Nephron progenitor cell (in vitro differentiated cells): ENCODE measurements at regions not wholly inside any gene's neighbourhood (a gene's known extent, or its start where the extent isn't known, plus 50 kb on each side); places are given as distances from the start of the nearest gene placed in this dataset.

Experiments used
- DNase-seq: peaks from one replicate; pipeline ENCODE4 v3.0.0; 2021
- H3K27ac Mint-ChIP-seq: 2 replicates; pipeline ENCODE4 v1.8.0; 2021; ENCODE audit warnings: mild to moderate bottlenecking, moderate library complexity, mixed read lengths
- H3K27me3 Mint-ChIP-seq: 2 replicates; pipeline ENCODE4 v1.8.0; 2021; ENCODE audit warnings: mild to moderate bottlenecking, low read depth, mixed read lengths; ENCODE audit not compliant: poor library complexity
- H3K36me3 Mint-ChIP-seq: 2 replicates; pipeline ENCODE4 v1.8.0; 2021; ENCODE audit warnings: low read depth, mixed read lengths
- H3K4me1 Mint-ChIP-seq: 2 replicates; pipeline ENCODE4 v1.8.0; 2021; ENCODE audit warnings: mixed read lengths
- H3K4me3 Mint-ChIP-seq: 2 replicates; pipeline ENCODE4 v1.8.0; 2021; ENCODE audit warnings: mild to moderate bottlenecking, moderate library complexity, mixed read lengths
- H3K9me3 Mint-ChIP-seq: 2 replicates; pipeline ENCODE4 v1.8.0; 2021; ENCODE audit warnings: mild to moderate bottlenecking, moderate library complexity, mixed read lengths
- TF ChIP-seq, protein P1 (sequence below): fragments of 200-600 bp; sonication (generic); IDR thresholded peaks from 2 replicates; pipeline ENCODE4 v1.5.0; 2021; ENCODE audit warnings: antibody characterized with exemption

DNA sequence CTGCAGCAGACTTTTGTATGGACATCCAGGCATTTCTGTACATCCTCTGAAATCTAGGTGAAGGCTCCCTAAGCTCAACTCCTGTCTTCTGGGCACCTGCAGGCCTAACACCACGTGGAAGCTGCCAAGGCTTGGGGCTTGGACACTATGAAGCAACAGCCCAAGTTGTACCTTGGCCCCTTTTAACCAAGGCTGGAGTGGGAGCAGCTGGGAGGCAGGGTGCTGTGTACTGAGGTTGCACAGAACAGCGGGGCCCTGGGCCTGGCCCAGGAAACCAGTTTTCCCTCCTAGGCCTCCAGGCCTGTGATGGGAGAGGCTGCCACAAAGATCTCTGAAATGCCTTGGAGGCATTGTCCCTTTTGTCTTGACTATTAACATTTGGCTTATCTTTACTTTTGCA, 214.4 kb upstream of the LRIG3 start:
- Mint-ChIP-seq H3K27me3 (no peaks in the 10 kb centered on the region), H3K4me1 (peaks cover 12% of the 10 kb centered on the region), H3K4me3 (no peak overlapping the region), H3K9me3 (peaks cover 21% of the 10 kb centered on the region), H3K27ac (no peak overlapping the region), H3K36me3 (peaks cover 14% of the 10 kb centered on the region)
- no peak for DNase-seq
- TF ChIP-seq, protein P1, sequence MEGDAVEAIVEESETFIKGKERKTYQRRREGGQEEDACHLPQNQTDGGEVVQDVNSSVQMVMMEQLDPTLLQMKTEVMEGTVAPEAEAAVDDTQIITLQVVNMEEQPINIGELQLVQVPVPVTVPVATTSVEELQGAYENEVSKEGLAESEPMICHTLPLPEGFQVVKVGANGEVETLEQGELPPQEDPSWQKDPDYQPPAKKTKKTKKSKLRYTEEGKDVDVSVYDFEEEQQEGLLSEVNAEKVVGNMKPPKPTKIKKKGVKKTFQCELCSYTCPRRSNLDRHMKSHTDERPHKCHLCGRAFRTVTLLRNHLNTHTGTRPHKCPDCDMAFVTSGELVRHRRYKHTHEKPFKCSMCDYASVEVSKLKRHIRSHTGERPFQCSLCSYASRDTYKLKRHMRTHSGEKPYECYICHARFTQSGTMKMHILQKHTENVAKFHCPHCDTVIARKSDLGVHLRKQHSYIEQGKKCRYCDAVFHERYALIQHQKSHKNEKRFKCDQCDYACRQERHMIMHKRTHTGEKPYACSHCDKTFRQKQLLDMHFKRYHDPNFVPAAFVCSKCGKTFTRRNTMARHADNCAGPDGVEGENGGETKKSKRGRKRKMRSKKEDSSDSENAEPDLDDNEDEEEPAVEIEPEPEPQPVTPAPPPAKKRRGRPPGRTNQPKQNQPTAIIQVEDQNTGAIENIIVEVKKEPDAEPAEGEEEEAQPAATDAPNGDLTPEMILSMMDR, result no peak

DNA sequence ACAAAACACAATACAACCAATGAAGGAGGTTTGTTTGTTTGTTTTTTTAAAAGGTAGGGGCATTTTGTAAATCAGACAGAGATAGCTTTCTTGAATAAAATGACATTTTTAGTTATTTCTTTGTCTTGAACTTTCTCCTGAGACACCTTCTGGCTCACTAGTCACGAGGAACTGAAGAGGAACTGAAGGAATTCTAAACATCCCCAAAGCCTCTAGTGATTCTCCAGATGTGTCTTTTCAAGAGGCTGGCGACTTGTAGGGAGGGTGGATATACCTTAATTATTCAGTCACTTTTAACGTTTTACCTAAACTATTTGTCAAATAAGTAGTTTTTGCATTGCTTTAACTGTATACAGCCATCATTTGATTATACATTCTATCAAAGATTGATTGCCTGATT, 211.2 kb upstream of the LRIG3 start:
- TF ChIP-seq, protein P1, result no peak
- peaks cover 40% of the 10 kb centered on the region for H3K9me3 Mint-ChIP-seq
- H3K27me3 Mint-ChIP-seq, result no peaks in the 10 kb centered on the region
- H3K27ac Mint-ChIP-seq, result peak overlapping the region; percentile 88
- H3K36me3 Mint-ChIP-seq, result peaks cover 24% of the 10 kb centered on the region
- DNase-seq, result no peak
- no peak overlapping the region for H3K4me3 Mint-ChIP-seq
- H3K4me1 Mint-ChIP-seq, result peaks cover 12% of the 10 kb centered on the region

DNA sequence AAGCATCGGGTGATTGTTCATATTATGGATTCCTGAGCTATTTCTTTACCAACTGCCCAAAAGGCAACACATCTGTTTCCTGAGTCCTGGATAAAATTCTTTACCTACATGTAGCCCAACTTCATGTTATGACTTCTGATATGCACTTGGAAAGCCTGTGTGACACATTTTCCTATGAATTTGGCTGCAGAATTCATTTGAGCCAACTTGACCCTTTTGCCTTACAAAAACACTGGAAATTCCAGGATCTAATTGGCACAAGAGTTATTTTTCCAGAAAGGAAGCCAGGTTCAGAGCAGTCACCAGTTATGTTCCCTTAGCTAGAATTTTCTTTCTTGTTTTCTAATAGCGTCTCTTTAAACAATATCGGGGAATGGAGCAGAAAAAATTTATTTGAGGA, 202.5 kb upstream of the LRIG3 start:
- TF ChIP-seq, protein P1, result no peak
- Mint-ChIP-seq H3K27ac (no peak overlapping the region), H3K27me3 (no peaks in the 10 kb centered on the region), H3K36me3 (peaks cover 22% of the 10 kb centered on the region), H3K4me1 (no peaks in the 10 kb centered on the region), H3K9me3 (peaks cover 29% of the 10 kb centered on the region), H3K4me3 (no peak overlapping the region)
- no peak for DNase-seq

DNA sequence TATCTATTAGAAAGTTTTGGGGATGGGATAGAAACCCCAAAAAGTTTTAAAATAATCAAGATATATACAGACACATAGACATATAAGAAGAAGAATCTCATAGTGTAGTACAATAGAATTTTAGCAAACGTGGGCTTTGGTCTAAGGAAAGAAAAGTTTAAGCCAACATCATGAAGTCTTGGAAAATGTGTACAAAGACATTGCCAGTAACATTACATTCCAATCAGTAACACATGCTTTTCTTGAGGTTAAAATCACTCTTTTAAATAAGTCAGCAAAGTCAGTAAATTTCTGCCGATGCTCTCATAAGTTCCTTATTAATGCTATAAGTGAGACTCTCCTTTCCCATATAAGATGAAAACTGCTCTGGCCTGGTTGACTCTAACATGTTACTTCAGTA, 201.1 kb upstream of the LRIG3 start:
- Mint-ChIP-seq H3K4me3 (no peak overlapping the region), H3K4me1 (peaks cover 3% of the 10 kb centered on the region), H3K27me3 (no peaks in the 10 kb centered on the region), H3K27ac (no peak overlapping the region), H3K9me3 (peaks cover 16% of the 10 kb centered on the region), H3K36me3 (peaks cover 11% of the 10 kb centered on the region)
- no peak for DNase-seq
- TF ChIP-seq, protein P1, result no peak

DNA sequence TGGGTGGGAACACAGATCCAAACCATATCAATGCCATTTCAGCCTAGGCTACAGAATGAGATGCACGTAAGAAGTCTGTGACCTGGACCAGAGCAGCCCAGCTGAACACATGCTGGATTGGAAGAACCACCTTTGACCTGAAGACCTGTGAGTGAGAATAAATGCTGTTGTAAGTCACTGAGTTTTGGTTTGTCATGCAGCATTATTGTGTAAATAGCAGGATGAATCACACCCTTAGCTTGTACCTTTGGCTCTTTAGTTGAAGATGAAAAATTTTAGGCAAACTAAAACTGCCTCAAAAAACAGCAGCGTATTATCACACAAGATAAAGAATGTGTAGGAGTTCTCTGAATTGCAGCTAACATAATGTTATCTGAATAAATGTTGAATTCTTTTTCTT, 199.4 kb upstream of the LRIG3 start:
- TF ChIP-seq, protein P1, result no peak
- Mint-ChIP-seq H3K9me3 (peaks cover 7% of the 10 kb centered on the region), H3K36me3 (peaks cover 4% of the 10 kb centered on the region), H3K27me3 (no peaks in the 10 kb centered on the region), H3K4me1 (peaks cover 13% of the 10 kb centered on the region), H3K4me3 (no peak overlapping the region), H3K27ac (no peak overlapping the region)
- no peak for DNase-seq

DNA sequence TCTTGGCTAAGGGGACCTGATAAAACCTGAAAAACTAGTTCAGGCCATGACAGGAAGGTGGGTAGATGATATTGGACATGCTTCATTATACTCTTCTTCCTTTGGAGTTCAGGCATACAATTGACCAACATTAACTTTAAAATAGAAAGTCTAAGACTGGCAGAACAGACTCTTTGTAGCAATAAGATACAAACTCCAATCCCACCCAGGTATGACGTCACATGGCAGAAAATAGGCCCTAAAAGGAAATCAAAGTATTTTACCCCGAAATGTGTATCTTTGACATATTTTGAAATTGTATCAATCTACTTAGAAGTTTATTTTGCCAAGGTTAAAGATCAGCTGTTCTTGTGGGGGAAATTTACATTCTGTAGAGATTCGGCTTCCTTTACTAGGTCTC, 198.1 kb upstream of the LRIG3 start:
- H3K4me1 Mint-ChIP-seq, result peaks cover 21% of the 10 kb centered on the region
- no peak overlapping the region for H3K4me3 Mint-ChIP-seq
- no peaks in the 10 kb centered on the region for H3K27me3 Mint-ChIP-seq
- DNase-seq, result no peak
- no peaks in the 10 kb centered on the region for H3K36me3 Mint-ChIP-seq
- TF ChIP-seq, protein P1, result no peak
- no peaks in the 10 kb centered on the region for H3K9me3 Mint-ChIP-seq
- H3K27ac Mint-ChIP-seq, result no peak overlapping the region
